Loucy (cell line): ENCODE measurements at regions not wholly inside any gene's neighbourhood (a gene's known extent, or its start where the extent isn't known, plus 50 kb on each side); places are given as distances from the start of the nearest gene placed in this dataset.

Experiments
- EZH2phosphoT487 ChIP-seq: fragments of 200-600 bp; IDR thresholded peaks from 2 replicates; pipeline ENCODE4 v1.6.1; 2018; ENCODE audit warnings: antibody characterized with exemption, mild to moderate bottlenecking, moderate library complexity, borderline replicate concordance
- TF ChIP-seq, protein P1 (sequence below): fragments of 200-600 bp; sonication (generic); conservative IDR thresholded peaks from 2 replicates; pipeline ENCODE4 v1.5.1; 2014; ENCODE audit warnings: mild to moderate bottlenecking, antibody characterized with exemption, low read length

GRCh38 chr13:26956522-26957142 is 196.0 kb upstream of the GPR12 start:
- TF ChIP-seq, protein P1, sequence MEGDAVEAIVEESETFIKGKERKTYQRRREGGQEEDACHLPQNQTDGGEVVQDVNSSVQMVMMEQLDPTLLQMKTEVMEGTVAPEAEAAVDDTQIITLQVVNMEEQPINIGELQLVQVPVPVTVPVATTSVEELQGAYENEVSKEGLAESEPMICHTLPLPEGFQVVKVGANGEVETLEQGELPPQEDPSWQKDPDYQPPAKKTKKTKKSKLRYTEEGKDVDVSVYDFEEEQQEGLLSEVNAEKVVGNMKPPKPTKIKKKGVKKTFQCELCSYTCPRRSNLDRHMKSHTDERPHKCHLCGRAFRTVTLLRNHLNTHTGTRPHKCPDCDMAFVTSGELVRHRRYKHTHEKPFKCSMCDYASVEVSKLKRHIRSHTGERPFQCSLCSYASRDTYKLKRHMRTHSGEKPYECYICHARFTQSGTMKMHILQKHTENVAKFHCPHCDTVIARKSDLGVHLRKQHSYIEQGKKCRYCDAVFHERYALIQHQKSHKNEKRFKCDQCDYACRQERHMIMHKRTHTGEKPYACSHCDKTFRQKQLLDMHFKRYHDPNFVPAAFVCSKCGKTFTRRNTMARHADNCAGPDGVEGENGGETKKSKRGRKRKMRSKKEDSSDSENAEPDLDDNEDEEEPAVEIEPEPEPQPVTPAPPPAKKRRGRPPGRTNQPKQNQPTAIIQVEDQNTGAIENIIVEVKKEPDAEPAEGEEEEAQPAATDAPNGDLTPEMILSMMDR, result no peak
- TF ChIP-seq EZH2phosphoT487, result no peak
